DOHH2 (cell line): ENCODE measurements at regions not wholly inside any gene's neighbourhood (a gene's known extent, or its start where the extent isn't known, plus 50 kb on each side); places are given as distances from the start of the nearest gene placed in this dataset.

Source experiments
- H3F3A ChIP-seq: fragments of 200-600 bp; sonication (generic), shearing (Covaris generic); 2 replicates; pipeline ENCODE4 v1.6.0; 2016; ENCODE audit warnings: antibody characterized with exemption, mild to moderate bottlenecking; ENCODE audit not compliant: control insufficient read depth, insufficient read depth
- H3K27ac ChIP-seq: fragments of 200-600 bp; sonication (generic); 2 replicates; pipeline ENCODE4 v1.5.1; 2014; ENCODE audit warnings: low read depth, mild to moderate bottlenecking, low read length, moderate library complexity
- H3K27me3 ChIP-seq: fragments of 200-600 bp; sonication (generic); 2 replicates; pipeline ENCODE4 v1.6.1; 2014; ENCODE audit warnings: mild to moderate bottlenecking, low read length, mixed read lengths; ENCODE audit not compliant: control insufficient read depth
- H3K36me3 ChIP-seq: fragments of 200-600 bp; sonication (generic); 2 replicates; pipeline ENCODE4 v1.6.1; 2014; ENCODE audit warnings: mild to moderate bottlenecking, low read length, moderate library complexity, mixed read lengths; ENCODE audit not compliant: control insufficient read depth
- H3K4me1 ChIP-seq: fragments of 200-600 bp; sonication (generic); 2 replicates; pipeline ENCODE4 v1.6.1; 2014; ENCODE audit warnings: mild to moderate bottlenecking, low read length, mixed read lengths; ENCODE audit not compliant: control insufficient read depth
- H3K4me2 ChIP-seq: fragments of 200-600 bp; sonication (generic); 2 replicates; pipeline ENCODE4 v1.6.0; 2014; ENCODE audit warnings: mild to moderate bottlenecking, low read length, moderate library complexity
- H3K4me3 ChIP-seq: fragments of 200-600 bp; sonication (generic); 2 replicates; pipeline ENCODE4 v1.5.1; 2014; ENCODE audit warnings: mild to moderate bottlenecking, low read length, mixed read lengths
- H3K79me2 ChIP-seq: fragments of 200-600 bp; sonication (generic); 2 replicates; pipeline ENCODE4 v1.6.1; 2014; ENCODE audit warnings: mild to moderate bottlenecking, low read length, mixed read lengths; ENCODE audit not compliant: control insufficient read depth
- H3K9me2 ChIP-seq: fragments of 200-600 bp; sonication (generic); replicated peaks from 2 replicates; pipeline ENCODE4 v1.6.1; 2014; ENCODE audit warnings: mild to moderate bottlenecking, low read length, mixed read lengths; ENCODE audit not compliant: control insufficient read depth
- H3K9me3 ChIP-seq: fragments of 200-600 bp; sonication (generic); 2 replicates; pipeline ENCODE4 v1.6.1; 2014; ENCODE audit warnings: antibody characterized with exemption, low read length, mixed read lengths; ENCODE audit not compliant: control insufficient read depth, insufficient read depth
- H4K20me1 ChIP-seq: fragments of 200-600 bp; sonication (generic); 2 replicates; pipeline ENCODE4 v1.6.0; 2014; ENCODE audit warnings: low read depth, mild to moderate bottlenecking, antibody characterized with exemption, low read length, moderate library complexity; ENCODE audit not compliant: control insufficient read depth, insufficient read depth
- EZH2phosphoT487 ChIP-seq: fragments of 200-600 bp; sonication (generic); IDR thresholded peaks from 2 replicates; pipeline ENCODE4 v1.6.1; 2017; ENCODE audit warnings: borderline replicate concordance, mild to moderate bottlenecking, antibody characterized with exemption, low read length, moderate library complexity, mixed read lengths
- TF ChIP-seq, protein P1 (sequence below): fragments of 200-600 bp; sonication (generic); IDR thresholded peaks from one replicate; pipeline ENCODE4 v1.5.1; 2014; ENCODE audit warnings: antibody characterized with exemption, mild to moderate bottlenecking, low read depth, low read length; ENCODE audit not compliant: poor library complexity, severe bottlenecking

DNA sequence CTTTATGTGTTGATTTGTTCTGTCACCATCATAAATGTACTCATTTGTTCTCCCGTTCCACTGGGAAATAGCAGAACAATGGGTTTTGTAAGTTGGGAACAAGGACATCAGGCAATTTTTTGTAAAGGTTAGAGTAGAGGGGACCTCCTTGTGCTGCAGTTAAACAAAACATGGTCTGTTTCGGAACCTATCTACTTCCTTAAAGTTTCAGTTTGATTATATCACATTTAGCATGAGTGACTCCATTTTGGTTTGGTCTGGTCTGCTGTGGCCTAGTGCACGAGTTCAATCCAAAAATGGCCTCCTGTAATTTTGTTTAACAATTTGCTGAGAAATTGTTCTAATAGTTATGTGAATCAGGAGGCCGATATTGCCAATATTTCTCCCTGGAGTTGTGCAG lies 372.7 kb downstream of the NUAK1 start:
- H3K27me3 ChIP-seq = no peaks in the 10 kb centered on the region
- H3K79me2 ChIP-seq = no peaks in the 10 kb centered on the region
- peak overlapping the region; percentile 33 for H3K4me2 ChIP-seq
- H3K4me1 ChIP-seq = peaks cover 30% of the 10 kb centered on the region
- H3K9me2 ChIP-seq = no peaks in the 10 kb centered on the region
- H3K4me3 ChIP-seq = peak overlapping the region; percentile 27; the same call in 1 of the 2 replicates
- no peaks in the 10 kb centered on the region for H3F3A ChIP-seq
- no peak for TF ChIP-seq EZH2phosphoT487
- TF ChIP-seq, protein P1, sequence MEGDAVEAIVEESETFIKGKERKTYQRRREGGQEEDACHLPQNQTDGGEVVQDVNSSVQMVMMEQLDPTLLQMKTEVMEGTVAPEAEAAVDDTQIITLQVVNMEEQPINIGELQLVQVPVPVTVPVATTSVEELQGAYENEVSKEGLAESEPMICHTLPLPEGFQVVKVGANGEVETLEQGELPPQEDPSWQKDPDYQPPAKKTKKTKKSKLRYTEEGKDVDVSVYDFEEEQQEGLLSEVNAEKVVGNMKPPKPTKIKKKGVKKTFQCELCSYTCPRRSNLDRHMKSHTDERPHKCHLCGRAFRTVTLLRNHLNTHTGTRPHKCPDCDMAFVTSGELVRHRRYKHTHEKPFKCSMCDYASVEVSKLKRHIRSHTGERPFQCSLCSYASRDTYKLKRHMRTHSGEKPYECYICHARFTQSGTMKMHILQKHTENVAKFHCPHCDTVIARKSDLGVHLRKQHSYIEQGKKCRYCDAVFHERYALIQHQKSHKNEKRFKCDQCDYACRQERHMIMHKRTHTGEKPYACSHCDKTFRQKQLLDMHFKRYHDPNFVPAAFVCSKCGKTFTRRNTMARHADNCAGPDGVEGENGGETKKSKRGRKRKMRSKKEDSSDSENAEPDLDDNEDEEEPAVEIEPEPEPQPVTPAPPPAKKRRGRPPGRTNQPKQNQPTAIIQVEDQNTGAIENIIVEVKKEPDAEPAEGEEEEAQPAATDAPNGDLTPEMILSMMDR = no peak
- H3K36me3 ChIP-seq = no peaks in the 10 kb centered on the region
- H3K27ac ChIP-seq = no peak overlapping the region
- H4K20me1 ChIP-seq = no peaks in the 10 kb centered on the region
- H3K9me3 ChIP-seq = no peaks in the 10 kb centered on the region

- H3K4me1 ChIP-seq = peaks cover 25% of the 10 kb centered on the region
- no peaks in the 10 kb centered on the region for H3K36me3 ChIP-seq
- no peak overlapping the region for H3K4me3 ChIP-seq
- H3K27ac ChIP-seq = no peak overlapping the region
- H3K9me2 ChIP-seq = no peaks in the 10 kb centered on the region
- H3F3A ChIP-seq = no peaks in the 10 kb centered on the region
- TF ChIP-seq, protein P1 = no peak
- TF ChIP-seq EZH2phosphoT487 = no peak
- H3K4me2 ChIP-seq = no peak overlapping the region
- no peaks in the 10 kb centered on the region for H4K20me1 ChIP-seq
- H3K79me2 ChIP-seq = no peaks in the 10 kb centered on the region
- H3K9me3 ChIP-seq = no peaks in the 10 kb centered on the region
- no peaks in the 10 kb centered on the region for H3K27me3 ChIP-seq
Observed at GRCh38 chr12:105769486-105769885, 369.3 kb downstream of the NUAK1 start.

DNA sequence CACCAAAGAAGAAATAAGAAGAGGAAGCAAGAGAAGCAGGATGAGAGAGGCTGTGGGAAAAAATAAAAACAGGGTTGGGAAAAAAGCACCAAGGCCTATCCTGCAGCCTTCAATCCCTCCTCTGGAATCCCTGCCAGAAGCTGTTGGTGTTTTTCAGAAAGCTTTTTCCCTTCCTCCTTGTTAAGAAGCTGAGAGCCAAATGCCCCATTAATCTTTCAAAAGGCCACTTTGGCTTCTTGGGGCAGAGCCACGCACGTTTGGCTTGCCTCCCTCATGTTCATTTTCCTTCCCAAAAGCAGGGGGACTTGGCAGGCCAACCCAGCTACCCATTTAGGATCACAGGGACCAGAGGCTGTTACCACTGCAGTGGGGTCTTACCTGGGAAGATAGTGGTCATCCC lies 365.3 kb downstream of the NUAK1 start:
- Histone ChIP-seq H3K4me2 (no peak overlapping the region), H3K36me3 (no peaks in the 10 kb centered on the region), H3K4me3 (no peak overlapping the region), H3F3A (no peaks in the 10 kb centered on the region), H3K27me3 (no peaks in the 10 kb centered on the region), H3K79me2 (no peaks in the 10 kb centered on the region), H3K27ac (no peak overlapping the region), H4K20me1 (no peaks in the 10 kb centered on the region), H3K9me2 (no peaks in the 10 kb centered on the region), H3K4me1 (0 out of 2 replicates have a peak, but pooled peaks cover 4% of the 10 kb centered on the region), H3K9me3 (no peaks in the 10 kb centered on the region)
- TF ChIP-seq, protein P1 = no peak
- no peak for TF ChIP-seq EZH2phosphoT487
